PFSK-1 (cell line): ENCODE measurements at regions not wholly inside any gene's neighbourhood (a gene's known extent, or its start where the extent isn't known, plus 50 kb on each side); places are given as distances from the start of the nearest gene placed in this dataset.

Experiments
- FOXP2 ChIP-seq: optimal IDR thresholded peaks from 2 replicates; pipeline ENCODE3; 2011; ENCODE audit warnings: borderline replicate concordance, control low read depth, inconsistent platforms; ENCODE audit not compliant: insufficient read depth; ENCODE audit errors: extremely low read length, extremely low read depth
- POLR2AphosphoS5 ChIP-seq: IDR thresholded peaks from 2 replicates; pipeline ENCODE4 v1.6.1; 2012; ENCODE audit warnings: low read depth, mild to moderate bottlenecking, control low read depth, low read length, moderate library complexity
- SIN3A ChIP-seq: IDR thresholded peaks from 2 replicates; pipeline ENCODE4 v1.6.1; 2012; ENCODE audit warnings: mild to moderate bottlenecking, low read length, moderate library complexity, borderline replicate concordance; ENCODE audit not compliant: insufficient read depth
- TAF1 ChIP-seq: IDR thresholded peaks from 2 replicates; pipeline ENCODE4 v1.6.1; 2012; ENCODE audit warnings: low read length, control low read depth, borderline replicate concordance; ENCODE audit not compliant: insufficient read depth
- TF ChIP-seq, protein P1 (sequence below), 2 experiments: IDR thresholded peaks; 2 replicates each; pipeline versions ENCODE4 v1.6.1 to v1.8.0; 2011 to 2012; ENCODE audit warnings: low read depth in 2 of 2, low read length in 2 of 2, control low read depth in 1 of 2, inconsistent platforms in 1 of 2, mild to moderate bottlenecking in 1 of 2, moderate library complexity in 1 of 2; ENCODE audit not compliant: insufficient read depth in 1 of 2

DNA sequence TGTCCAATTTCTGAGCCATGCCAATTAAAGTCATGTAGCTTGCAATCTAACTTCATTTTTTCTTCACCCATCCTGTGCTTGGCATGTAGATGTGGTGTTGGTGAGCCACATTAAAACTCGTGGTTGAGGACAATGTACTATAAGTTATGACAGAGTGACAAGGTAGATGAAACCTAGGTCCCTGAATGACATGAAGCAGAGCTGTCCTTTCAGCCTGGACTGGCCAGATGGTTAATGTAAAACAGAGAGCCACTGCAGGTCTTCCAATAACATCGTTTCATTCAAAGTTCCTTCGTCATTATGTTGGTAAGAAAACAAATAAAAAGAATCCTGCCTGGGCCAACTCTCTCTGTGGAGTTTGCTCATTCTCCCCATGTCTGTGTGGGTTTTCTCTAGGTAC is 856.5 kb upstream of the SEMA6A start:
- TF ChIP-seq, protein P1, sequence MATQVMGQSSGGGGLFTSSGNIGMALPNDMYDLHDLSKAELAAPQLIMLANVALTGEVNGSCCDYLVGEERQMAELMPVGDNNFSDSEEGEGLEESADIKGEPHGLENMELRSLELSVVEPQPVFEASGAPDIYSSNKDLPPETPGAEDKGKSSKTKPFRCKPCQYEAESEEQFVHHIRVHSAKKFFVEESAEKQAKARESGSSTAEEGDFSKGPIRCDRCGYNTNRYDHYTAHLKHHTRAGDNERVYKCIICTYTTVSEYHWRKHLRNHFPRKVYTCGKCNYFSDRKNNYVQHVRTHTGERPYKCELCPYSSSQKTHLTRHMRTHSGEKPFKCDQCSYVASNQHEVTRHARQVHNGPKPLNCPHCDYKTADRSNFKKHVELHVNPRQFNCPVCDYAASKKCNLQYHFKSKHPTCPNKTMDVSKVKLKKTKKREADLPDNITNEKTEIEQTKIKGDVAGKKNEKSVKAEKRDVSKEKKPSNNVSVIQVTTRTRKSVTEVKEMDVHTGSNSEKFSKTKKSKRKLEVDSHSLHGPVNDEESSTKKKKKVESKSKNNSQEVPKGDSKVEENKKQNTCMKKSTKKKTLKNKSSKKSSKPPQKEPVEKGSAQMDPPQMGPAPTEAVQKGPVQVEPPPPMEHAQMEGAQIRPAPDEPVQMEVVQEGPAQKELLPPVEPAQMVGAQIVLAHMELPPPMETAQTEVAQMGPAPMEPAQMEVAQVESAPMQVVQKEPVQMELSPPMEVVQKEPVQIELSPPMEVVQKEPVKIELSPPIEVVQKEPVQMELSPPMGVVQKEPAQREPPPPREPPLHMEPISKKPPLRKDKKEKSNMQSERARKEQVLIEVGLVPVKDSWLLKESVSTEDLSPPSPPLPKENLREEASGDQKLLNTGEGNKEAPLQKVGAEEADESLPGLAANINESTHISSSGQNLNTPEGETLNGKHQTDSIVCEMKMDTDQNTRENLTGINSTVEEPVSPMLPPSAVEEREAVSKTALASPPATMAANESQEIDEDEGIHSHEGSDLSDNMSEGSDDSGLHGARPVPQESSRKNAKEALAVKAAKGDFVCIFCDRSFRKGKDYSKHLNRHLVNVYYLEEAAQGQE (IDR thresholded peaks at IDR 0.05; ENCODE audit: insufficient read depth in 1 of 2, low read depth in 2 of 2, low read length in 2 of 2) = no peak
- no peak for TF ChIP-seq FOXP2
- no peak for TF ChIP-seq POLR2AphosphoS5
- TF ChIP-seq TAF1 = no peak
- no peak for TF ChIP-seq SIN3A

DNA sequence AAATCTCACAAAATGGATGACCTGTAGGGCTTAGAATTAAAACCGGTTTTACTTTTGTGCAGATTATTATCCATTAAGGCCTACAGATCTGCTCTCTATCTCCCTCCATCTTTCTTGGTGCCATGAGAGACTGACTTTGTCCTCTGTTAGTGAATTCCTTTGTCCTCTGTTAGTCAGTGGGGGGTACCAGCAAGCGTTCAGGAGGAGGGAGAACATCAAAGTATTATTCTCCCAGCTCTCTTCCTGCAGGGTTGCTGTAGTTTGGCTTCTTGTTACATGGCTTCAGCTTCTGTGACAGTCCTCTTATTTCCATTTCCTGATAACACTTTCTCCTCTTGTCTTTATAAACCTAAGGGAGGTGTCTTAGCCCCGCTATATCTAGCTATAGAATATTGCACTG is 850.5 kb upstream of the SEMA6A start:
- TF ChIP-seq FOXP2 (no peak), SIN3A (no peak), TAF1 (no peak), POLR2AphosphoS5 (no peak)
- TF ChIP-seq, protein P1 (IDR thresholded peaks at IDR 0.05; ENCODE audit: insufficient read depth in 1 of 2, low read depth in 2 of 2, low read length in 2 of 2) = no peak

DNA sequence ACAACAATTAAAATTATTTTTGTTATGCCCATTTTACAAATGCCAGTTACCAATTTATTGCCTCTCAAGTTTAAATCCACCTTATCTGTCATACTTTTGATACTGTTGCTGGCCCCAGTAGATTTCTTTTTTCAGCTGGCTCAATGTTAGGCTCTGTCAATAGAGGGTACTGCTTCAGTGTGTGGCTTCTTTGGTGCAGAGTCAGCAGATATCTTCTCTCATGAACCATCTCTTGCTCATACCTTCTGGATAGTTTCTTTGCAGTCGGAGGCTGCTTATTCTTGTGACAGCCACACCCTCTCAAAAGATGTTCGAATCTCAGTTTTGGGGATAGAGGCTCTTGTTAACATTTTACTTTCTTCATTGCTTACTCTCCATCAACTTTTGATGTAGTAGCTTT is 849.9 kb upstream of the SEMA6A start:
- TF ChIP-seq POLR2AphosphoS5 (no peak), TAF1 (no peak), SIN3A (no peak), FOXP2 (no peak)
- TF ChIP-seq, protein P1 (IDR thresholded peaks at IDR 0.05; ENCODE audit: insufficient read depth in 1 of 2, low read depth in 2 of 2, low read length in 2 of 2) = no peak

GRCh38 chr5:117417501-117417900 is 842.9 kb upstream of the SEMA6A start:
- TF ChIP-seq TAF1 = no peak
- TF ChIP-seq, protein P1 (IDR thresholded peaks at IDR 0.05; ENCODE audit: insufficient read depth in 1 of 2, low read depth in 2 of 2, low read length in 2 of 2) = no peak
- TF ChIP-seq FOXP2 = no peak
- no peak for TF ChIP-seq SIN3A
- no peak for TF ChIP-seq POLR2AphosphoS5

DNA sequence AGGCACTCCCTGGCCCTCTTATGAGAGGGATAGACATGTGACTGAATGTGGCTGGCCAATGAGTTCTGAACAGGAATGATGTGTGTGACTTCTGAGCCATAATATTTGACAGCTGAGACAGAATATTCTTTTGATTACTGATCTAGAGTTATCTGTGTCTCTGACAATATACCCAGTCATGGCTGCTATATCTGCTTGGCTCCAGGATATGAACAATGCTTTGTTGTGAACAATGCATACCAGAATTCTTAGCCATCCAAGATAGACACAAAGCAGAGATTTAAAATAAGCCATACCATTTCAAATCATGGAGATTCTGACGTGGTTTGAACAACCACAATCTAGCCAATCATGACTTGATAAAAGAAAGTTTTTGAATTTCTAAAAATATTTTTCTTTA is 840.3 kb upstream of the SEMA6A start:
- TF ChIP-seq POLR2AphosphoS5 = no peak
- no peak for TF ChIP-seq FOXP2
- no peak for TF ChIP-seq TAF1
- TF ChIP-seq, protein P1 (IDR thresholded peaks at IDR 0.05; ENCODE audit: insufficient read depth in 1 of 2, low read depth in 2 of 2, low read length in 2 of 2) = no peak
